ENCODE measurements at regions not wholly inside any gene's neighbourhood (a gene's known extent, or its start where the extent isn't known, plus 50 kb on each side); places are given as distances from the start of the nearest gene placed in this dataset.

DNA sequence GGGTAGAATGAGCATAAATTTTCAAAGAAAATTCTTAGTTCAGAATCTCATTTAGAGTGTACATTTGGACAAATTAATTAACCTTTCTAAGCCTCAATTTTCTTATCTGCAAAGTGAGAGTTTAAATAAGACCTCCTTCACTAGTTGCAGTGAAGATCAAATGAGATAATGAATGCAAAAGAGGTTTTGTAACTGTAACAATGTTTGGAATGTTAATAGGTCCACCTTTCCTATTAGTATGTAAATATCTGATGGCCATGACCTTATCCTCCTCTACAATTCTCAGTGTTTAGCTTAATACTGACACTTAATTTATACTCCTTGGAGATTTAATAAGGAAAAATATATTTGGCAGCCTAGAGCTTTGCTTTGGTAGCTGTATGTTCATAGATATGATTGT is 138.8 kb downstream of the GABRG1 start:
- DNase-seq, result no peak

GRCh38 chr4:45971108-45971507 is 152.7 kb downstream of the GABRG1 start:
- no peak for DNase-seq

GRCh38 chr4:45957353-45957752 is 166.5 kb downstream of the GABRG1 start:
- DNase-seq, result no peak

- DNase-seq, result no peak
These were observed 169.6 kb downstream of the GABRG1 start for GRCh38 chr4:45954276-45954675.

DNA sequence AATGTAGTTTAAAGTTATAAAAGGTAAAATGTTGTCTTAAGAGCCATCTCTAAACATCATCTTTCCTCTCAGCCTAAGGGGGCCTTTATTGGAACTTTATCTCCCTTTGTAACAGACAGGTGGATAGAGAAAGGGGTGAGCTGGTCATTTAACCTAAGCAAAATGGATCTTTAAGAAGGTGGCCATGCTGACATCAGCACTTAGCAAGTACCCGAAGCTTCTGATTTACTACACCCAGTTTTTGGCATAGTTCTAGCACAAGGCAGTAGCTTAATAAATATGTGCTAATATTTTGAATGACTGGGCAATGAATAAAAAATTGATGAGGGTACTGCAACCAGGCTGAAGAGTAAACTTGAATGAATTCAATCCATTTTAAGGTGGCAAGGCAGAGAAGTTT is 172.7 kb downstream of the GABRG1 start:
- no peak for DNase-seq

GRCh38 chr4:45946699-45947098 is 177.2 kb downstream of the GABRG1 start:
- DNase-seq, result no peak

DNA sequence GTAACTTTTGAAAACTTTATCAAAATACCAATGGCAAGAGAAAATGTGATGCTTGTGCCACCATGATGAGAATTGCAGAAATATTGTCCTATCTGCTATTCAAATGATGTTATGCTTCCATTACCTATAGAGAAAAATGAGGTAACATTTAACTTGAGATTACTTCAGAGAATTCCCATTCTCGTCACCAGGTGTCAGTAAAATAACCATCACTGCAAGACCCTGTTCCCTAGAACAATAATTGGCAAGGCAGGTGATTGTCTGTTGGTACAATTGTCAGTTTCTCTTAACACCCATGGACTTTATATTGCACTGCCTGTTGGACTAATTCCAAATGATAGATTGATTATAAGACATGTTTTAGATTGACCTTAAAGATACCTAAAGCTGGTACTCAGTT is 179.9 kb downstream of the GABRG1 start:
- no peak for DNase-seq

- DNase-seq, result no peak
These were observed 184.8 kb downstream of the GABRG1 start for GRCh38 chr4:45939056-45939455.

GRCh38 chr4:45931154-45931553 is 192.7 kb downstream of the GABRG1 start:
- DNase-seq, result peak; percentile 13

DNA sequence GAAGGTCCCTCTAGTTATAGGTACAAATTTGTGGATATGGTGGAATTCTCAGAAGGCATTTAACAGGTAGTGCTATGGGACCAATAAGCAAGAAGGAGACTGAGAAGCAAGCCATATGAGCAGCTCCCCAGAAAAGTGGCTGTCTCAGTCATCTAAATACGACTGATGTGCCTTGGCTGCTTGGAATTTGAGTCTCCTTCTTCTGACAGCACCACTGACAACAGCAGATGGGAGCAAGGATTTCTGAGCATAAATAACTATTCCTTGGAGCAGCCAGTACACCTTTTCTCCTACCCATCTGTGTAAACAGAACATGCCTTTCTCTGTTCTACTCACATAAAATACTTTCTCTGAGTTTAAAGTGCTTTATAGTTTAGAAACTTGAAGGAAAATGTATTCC is 196.2 kb downstream of the GABRG1 start:
- no peak for DNase-seq

GRCh38 chr4:45925809-45926208 is 198.0 kb downstream of the GABRG1 start:
- no peak for DNase-seq

DNA sequence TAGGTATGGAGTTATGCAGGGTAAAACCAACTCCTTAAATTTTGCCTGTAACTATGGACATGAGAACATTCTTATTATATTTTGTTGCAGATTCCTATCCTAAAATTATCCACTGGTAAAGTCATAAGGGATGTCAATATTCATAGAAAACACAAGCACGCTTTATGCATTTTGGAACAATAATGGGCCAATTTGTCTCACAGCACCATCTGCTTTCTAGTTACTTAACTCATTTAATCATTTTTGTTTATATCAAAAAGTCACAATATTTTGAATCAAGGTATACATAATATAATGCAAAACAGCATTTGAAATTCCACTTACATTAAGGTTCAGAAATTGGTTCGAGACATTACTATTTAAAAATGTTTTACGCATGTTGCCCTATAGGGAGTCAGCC is 203.0 kb downstream of the GABRG1 start:
- DNase-seq, result no peak

DNA sequence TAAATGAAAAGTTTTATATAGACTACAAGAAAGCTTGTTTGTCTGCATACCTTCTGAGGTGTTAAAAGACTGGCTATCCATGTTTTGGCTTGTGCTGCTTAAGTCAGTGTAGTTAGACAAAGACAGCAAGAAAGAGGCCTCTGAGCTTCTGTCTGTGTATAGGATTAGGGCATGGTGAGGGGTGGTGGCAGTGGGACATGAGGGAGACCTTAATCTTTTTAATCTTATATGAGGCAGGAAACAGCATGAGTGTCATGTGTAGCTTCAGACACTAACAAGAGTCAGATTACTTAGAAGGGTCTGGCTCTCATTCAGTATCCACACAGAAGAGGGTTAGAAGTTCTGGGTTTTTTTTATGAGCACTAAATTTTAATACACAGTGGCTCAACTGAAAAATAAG is 213.3 kb downstream of the GABRG1 start:
- DNase-seq, result no peak

- DNase-seq, result no peak
These were observed 225.8 kb downstream of the GABRG1 start for GRCh38 chr4:45897946-45898585.

DNA sequence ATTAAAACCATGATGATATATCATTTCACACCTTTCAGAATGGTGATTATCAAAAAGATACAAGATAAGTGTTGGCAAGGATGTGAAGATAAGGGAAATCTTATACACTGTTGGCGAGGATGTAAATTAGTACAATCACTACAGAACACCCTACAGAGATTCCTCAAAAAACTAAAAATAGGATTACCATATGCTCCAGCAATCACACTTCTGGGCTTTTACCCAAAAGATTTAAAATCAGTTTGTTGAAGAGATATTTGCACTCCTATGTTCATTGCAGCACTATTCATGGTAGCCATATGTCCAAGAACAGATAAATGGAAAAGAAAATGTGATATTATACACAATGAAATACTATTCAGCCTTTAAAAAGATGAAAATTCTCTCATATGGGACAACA is 240.4 kb downstream of the GABRG1 start:
- no peak for DNase-seq

DNA sequence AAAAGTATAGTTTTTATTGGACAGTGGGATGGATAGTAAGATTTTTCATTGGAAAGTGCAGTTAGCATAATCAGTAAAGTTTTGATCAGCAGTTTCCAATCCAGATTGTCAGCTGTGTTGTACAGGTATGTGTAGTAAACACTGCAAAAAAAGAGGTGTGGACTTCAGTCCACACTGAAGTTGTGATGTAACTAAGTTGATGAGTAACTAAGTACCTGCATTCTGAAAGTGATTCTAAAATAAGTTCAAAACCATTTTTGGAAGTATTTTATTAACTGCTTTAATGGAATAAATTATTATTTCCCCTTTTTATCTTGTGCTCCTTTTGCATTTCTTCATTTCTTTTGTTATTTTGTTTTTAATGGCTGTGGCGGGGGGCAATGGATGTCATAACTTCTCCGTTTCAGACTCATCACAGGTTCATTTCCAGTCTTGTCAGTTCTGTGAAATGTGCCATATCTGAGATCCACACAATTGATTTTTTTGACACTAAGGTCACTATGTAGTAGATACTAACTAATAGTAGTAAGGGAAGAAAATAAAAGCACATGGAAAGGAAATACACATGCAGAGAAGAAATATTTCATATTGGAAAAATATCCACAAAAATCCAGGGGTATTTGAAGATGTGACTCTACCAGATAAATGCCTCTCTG is 247.5 kb downstream of the GABRG1 start:
- DNase-seq, result no peak

DNA sequence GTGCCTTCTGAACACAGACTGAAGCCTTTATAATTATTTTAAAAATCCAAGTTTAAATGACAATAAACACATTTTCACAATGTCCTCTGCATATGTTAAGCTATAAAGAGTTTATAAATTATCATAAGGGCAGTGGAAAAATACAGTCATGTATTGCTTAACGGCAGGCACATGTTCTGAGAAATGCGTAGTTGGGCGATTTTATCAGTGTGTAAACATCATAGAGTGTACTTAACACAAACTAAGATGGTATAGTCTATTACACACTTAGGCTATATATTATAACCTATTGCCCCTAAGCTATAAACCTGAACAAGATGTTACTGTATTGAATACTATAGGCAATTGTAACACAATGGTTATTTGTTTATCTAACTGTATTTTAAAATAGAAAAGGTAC is 254.7 kb downstream of the GABRG1 start:
- no peak for DNase-seq

DNA sequence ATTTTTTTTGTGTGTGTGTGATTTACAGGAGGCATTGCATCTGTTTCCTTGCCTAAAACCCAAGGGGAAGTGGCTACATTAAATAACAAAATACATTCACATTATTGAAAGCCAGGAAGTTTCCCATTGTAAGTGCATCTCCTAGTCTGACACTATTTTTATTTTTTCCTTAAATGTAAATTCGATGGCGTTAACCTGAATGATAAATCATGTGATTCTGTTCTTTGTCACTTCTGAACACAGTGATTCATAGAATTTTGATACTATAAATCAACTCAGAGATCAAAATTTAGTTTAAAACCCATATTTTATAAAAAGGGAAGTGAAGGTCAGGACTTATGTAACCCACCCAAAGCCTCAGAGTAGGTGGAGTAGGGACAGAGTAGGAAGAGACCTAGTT is 258.1 kb downstream of the GABRG1 start:
- no peak for DNase-seq

GRCh38 chr4:45855857-45856256 is 268.0 kb downstream of the GABRG1 start:
- no peak for DNase-seq

DNA sequence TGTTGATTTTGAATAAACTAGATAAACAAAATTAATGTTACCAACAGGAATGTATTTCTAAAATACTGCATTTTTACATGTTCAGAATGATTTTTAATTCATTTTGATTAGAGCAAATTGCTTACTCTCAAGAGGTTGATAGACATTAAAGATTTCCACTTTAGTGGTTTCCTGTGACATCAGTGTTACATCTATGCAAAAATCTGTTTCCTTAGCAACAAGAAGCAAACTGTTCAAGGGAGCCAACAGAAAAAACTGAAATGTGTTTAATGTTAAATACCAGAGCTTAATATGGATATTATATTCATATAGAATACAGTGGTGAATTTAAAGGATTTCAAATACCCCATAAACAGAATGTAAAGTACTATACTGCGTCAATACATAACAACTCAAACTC is 277.8 kb downstream of the GABRG1 start:
- DNase-seq, result no peak

DNA sequence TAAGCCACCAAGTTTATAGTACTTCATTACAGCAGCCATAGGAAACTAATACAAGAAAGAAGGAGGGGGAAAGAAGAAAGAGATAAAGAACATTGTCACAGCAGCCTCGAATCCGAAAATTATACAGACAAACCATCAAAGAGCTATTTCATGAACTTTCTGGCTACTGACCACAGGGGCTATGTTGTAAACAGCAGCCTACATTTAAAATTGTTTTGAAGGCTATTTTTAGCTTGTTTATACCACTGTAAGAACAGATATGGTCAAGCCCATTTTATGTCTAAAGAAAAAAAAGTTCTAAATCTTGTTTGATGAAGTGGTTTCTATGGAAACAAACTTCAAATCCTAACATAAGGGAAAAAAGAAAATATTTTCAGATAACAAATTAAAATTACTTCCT is 282.1 kb downstream of the GABRG1 start:
- DNase-seq, result no peak

- DNase-seq, result no peak
These were observed 292.2 kb downstream of the GABRG1 start for GRCh38 chr4:45831692-45832091.

- no peak for DNase-seq
These were observed 319.9 kb downstream of the GABRG1 start for GRCh38 chr4:45803994-45804393.

GRCh38 chr4:45795135-45795534 is 328.7 kb downstream of the GABRG1 start:
- no peak for DNase-seq

GRCh38 chr4:45778514-45778913 is 345.3 kb downstream of the GABRG1 start:
- DNase-seq, result no peak
